ENCODE measurements at regions not wholly inside any gene's neighbourhood (a gene's known extent, or its start where the extent isn't known, plus 50 kb on each side); places are given as distances from the start of the nearest gene placed in this dataset.

- Histone ChIP-seq H3K18ac (ENCODE audit: insufficient read length, low read depth, low read length) (no peak overlapping the region), H2BK12ac (ENCODE audit: insufficient read length, low read depth, low read length) (no peak overlapping the region), H4K5ac (ENCODE audit: insufficient read length, low read depth, low read length) (no peak overlapping the region), H3K14ac (ENCODE audit: insufficient read depth, low read length) (no peak overlapping the region), H4K8ac (replicated peaks; ENCODE audit: insufficient read length, low read depth, low read length) (no peak overlapping the region), H3K56ac (ENCODE audit: insufficient read length, low read depth, low read length) (no peak overlapping the region), H3K4me2 (ENCODE audit: insufficient read depth, insufficient read length, low read length) (no peak overlapping the region), H4K91ac (ENCODE audit: insufficient read length, low read depth, low read length) (no peak overlapping the region), H4K20me1 (ENCODE audit: control insufficient read depth, insufficient read depth, insufficient read length) (no peaks in the 10 kb centered on the region), H2BK15ac (ENCODE audit: low read depth, low read length) (no peak overlapping the region), H3K79me1 (ENCODE audit: insufficient read depth, low read depth, low read length, poor library complexity, severe bottlenecking) (no peaks in the 10 kb centered on the region), H3K27me3 (ENCODE audit: insufficient read depth, low read length) (no peaks in the 10 kb centered on the region), H2AK5ac (ENCODE audit: insufficient read length, low read length) (no peak overlapping the region), H3K27ac (ENCODE audit: insufficient read length, low read depth, low read length) (no peak overlapping the region), H2BK5ac (ENCODE audit: insufficient read length, low read length) (no peak overlapping the region), H3K4me1 (ENCODE audit: insufficient read depth, low read length) (no peaks in the 10 kb centered on the region), H3K9me3 (ENCODE audit: control insufficient read depth, low read depth, low read length) (no peaks in the 10 kb centered on the region), H3K23me2 (ENCODE audit: insufficient read length, low read depth, low read length, poor library complexity, severe bottlenecking) (no peaks in the 10 kb centered on the region), H3K23ac (ENCODE audit: insufficient read length, low read depth, low read length) (no peak overlapping the region), H2AFZ (ENCODE audit: low read length) (no peak overlapping the region), H3T11ph (ENCODE audit: low read length) (no peak overlapping the region), H3K79me2 (ENCODE audit: insufficient read depth, low read length) (no peaks in the 10 kb centered on the region), H3K9ac (ENCODE audit: extremely low read depth, insufficient read length, low read length) (no peak overlapping the region), H2BK20ac (ENCODE audit: low read depth, low read length, poor library complexity, severe bottlenecking) (no peak overlapping the region), H2BK120ac (ENCODE audit: low read depth, low read length, poor library complexity, severe bottlenecking) (no peak overlapping the region), H3K4ac (ENCODE audit: low read depth, low read length) (no peak overlapping the region)
- DNase-seq: no peak
- peaks cover 2% of the 10 kb centered on the region in 2 experiments; a peak in 2 of 4 replicates for H3K4me1 Mint-ChIP-seq
- no peaks in the 10 kb centered on the region; a peak in 1 of 5 replicates for H3K9me3 Mint-ChIP-seq
- H3K36me3 Mint-ChIP-seq (ENCODE audit: insufficient read depth in 1 of 3, low read depth in 3 of 3): no peaks in the 10 kb centered on the region; a peak in 1 of 7 replicates
- H3K27me3 Mint-ChIP-seq (ENCODE audit: low read depth): no peaks in the 10 kb centered on the region
- TF ChIP-seq, protein P1, sequence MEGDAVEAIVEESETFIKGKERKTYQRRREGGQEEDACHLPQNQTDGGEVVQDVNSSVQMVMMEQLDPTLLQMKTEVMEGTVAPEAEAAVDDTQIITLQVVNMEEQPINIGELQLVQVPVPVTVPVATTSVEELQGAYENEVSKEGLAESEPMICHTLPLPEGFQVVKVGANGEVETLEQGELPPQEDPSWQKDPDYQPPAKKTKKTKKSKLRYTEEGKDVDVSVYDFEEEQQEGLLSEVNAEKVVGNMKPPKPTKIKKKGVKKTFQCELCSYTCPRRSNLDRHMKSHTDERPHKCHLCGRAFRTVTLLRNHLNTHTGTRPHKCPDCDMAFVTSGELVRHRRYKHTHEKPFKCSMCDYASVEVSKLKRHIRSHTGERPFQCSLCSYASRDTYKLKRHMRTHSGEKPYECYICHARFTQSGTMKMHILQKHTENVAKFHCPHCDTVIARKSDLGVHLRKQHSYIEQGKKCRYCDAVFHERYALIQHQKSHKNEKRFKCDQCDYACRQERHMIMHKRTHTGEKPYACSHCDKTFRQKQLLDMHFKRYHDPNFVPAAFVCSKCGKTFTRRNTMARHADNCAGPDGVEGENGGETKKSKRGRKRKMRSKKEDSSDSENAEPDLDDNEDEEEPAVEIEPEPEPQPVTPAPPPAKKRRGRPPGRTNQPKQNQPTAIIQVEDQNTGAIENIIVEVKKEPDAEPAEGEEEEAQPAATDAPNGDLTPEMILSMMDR (conservative IDR thresholded peaks at IDR 0.05): no peak
- H3K27ac Mint-ChIP-seq: no peak overlapping the region
- H3K4me3 Mint-ChIP-seq: no peak overlapping the region
- WGBS (ENCODE audit: extremely low coverage, insufficient read length, low lambda C conversion rate): no CpG with 5 or more reads among the region's 3 CpGs
Observed at GRCh38 chr1:68377098-68377497, 72.7 kb downstream of the RPE65 start.
